GM23338 (cell line): ENCODE measurements at regions not wholly inside any gene's neighbourhood (a gene's known extent, or its start where the extent isn't known, plus 50 kb on each side); places are given as distances from the start of the nearest gene placed in this dataset.

ENCODE experiments used
- CREB1 ChIP-seq: fragments of 250-450 bp; sonication (Bioruptor Pico); IDR thresholded peaks from 2 replicates; pipeline ENCODE4 v1.5.0; 2020; ENCODE audit warnings: low read depth, mild to moderate bottlenecking, moderate library complexity
- CTCF ChIP-seq, 2 experiments: fragments of 200-600 bp in 1 of 2; sonication (generic) in 1 of 2; conservative IDR thresholded peaks; 2 replicates each; pipeline versions ENCODE4 v1.5.1 to v1.6.1; 2016 to 2017; ENCODE audit warnings: antibody characterized with exemption in 2 of 2, low read depth in 2 of 2, mild to moderate bottlenecking in 2 of 2, moderate library complexity in 1 of 2
- POLR2AphosphoS5 ChIP-seq: IDR thresholded peaks from 2 replicates; pipeline ENCODE4 v1.6.1; 2016; ENCODE audit warnings: antibody characterized with exemption, low read depth
- REST ChIP-seq: IDR thresholded peaks from one replicate; pipeline ENCODE4 v1.6.1; 2018; ENCODE audit warnings: antibody characterized with exemption; ENCODE audit not compliant: unreplicated experiment

GRCh38 chr13:73684286-73684685 is 449.9 kb downstream of the KLF12 start:
- TF ChIP-seq CTCF (conservative IDR thresholded peaks at IDR 0.05; ENCODE audit: low read depth in 2 of 2) (no peak), CREB1 (CRISPR knock-in tag) (no peak), POLR2AphosphoS5 (no peak), REST (no peak)
